ENCODE measurements at regions not wholly inside any gene's neighbourhood (a gene's known extent, or its start where the extent isn't known, plus 50 kb on each side); places are given as distances from the start of the nearest gene placed in this dataset.

DNA sequence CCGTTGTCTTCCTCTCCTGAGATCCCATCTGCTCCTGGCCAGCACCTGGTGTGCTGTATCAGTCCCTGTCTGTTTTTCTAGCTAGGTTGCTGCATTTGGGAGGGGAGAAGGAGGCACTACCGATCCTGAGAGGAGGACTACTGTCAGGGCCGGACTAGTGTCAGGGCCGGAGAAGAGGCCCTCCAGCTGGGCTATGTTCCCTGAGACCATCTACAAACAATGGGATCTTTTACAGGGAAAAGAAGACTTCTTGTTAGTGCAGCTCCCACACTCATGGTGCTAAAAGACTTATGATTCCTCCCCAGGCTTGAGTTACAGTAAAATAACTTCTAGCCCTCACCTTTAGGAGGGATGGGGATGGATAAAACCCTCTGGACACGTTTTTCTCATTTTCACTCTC, 141.0 kb upstream of the TNR start:
- H3K27ac ChIP-seq (ENCODE audit: low read depth, low read length): no peak overlapping the region
- ChIA-PET POLR2A (no interaction called here), CTCF (no interaction called here)
- no peak for DNase-seq (ENCODE audit: low read depth, low spot score)
- no peaks in the 10 kb centered on the region for H3K9me3 ChIP-seq (ENCODE audit: control insufficient read depth, insufficient read depth, low read length)
- TF ChIP-seq, protein P1, sequence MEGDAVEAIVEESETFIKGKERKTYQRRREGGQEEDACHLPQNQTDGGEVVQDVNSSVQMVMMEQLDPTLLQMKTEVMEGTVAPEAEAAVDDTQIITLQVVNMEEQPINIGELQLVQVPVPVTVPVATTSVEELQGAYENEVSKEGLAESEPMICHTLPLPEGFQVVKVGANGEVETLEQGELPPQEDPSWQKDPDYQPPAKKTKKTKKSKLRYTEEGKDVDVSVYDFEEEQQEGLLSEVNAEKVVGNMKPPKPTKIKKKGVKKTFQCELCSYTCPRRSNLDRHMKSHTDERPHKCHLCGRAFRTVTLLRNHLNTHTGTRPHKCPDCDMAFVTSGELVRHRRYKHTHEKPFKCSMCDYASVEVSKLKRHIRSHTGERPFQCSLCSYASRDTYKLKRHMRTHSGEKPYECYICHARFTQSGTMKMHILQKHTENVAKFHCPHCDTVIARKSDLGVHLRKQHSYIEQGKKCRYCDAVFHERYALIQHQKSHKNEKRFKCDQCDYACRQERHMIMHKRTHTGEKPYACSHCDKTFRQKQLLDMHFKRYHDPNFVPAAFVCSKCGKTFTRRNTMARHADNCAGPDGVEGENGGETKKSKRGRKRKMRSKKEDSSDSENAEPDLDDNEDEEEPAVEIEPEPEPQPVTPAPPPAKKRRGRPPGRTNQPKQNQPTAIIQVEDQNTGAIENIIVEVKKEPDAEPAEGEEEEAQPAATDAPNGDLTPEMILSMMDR (IDR thresholded peaks at IDR 0.05; ENCODE audit: low read depth, low read length): no peak
- H3K27me3 ChIP-seq (ENCODE audit: control insufficient read depth, insufficient read depth, low read length): no peaks in the 10 kb centered on the region
- no peak overlapping the region for H3K4me3 ChIP-seq (ENCODE audit: low read depth, low read length)

- Histone ChIP-seq H3K27me3 (ENCODE audit: control insufficient read depth, insufficient read depth, low read length) (no peaks in the 10 kb centered on the region), H3K27ac (ENCODE audit: low read depth, low read length) (no peak overlapping the region), H3K9me3 (ENCODE audit: control insufficient read depth, insufficient read depth, low read length) (no peaks in the 10 kb centered on the region; the same call in 1 of the 2 replicates), H3K4me3 (ENCODE audit: low read depth, low read length) (no peak overlapping the region)
- POLR2A ChIA-PET: no interaction called here
- TF ChIP-seq, protein P1 (IDR thresholded peaks at IDR 0.05; ENCODE audit: low read depth, low read length): no peak
- CTCF ChIA-PET: no interaction called here
- no peak for DNase-seq (ENCODE audit: low read depth, low spot score)
These were observed 138.8 kb upstream of the TNR start for GRCh38 chr1:175882192-175882591.

- no peaks in the 10 kb centered on the region for H3K27me3 ChIP-seq (ENCODE audit: control insufficient read depth, insufficient read depth, low read length)
- ChIA-PET POLR2A (no interaction called here), CTCF (no interaction called here)
- no peak overlapping the region for H3K27ac ChIP-seq (ENCODE audit: low read depth, low read length)
- TF ChIP-seq, protein P1 (IDR thresholded peaks at IDR 0.05; ENCODE audit: low read depth, low read length): no peak
- H3K9me3 ChIP-seq (ENCODE audit: control insufficient read depth, insufficient read depth, low read length): no peaks in the 10 kb centered on the region; the same call in 1 of the 2 replicates
- DNase-seq (ENCODE audit: low read depth, low spot score): no peak
- no peak overlapping the region for H3K4me3 ChIP-seq (ENCODE audit: low read depth, low read length)
These were observed 138.0 kb upstream of the TNR start for GRCh38 chr1:175881246-175881976.

DNA sequence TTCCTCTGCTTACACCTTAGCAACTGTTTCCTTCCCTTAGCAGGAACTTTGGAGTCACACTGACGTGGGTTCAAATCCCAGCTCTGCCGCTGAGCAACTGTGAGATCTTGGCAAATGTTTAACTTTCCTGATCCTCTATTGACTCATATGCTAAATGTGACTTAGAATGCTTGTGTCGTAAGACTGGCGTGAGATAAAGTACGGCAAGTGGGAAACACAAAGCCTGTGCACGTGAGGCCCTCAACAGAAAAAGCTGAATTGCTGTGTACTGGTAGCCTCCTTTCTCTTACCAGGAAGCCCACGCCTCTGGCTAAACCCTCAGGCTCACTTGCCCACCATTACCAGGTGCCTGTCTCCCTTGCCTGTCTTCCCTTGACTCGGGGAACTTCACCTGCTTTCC, 135.4 kb upstream of the TNR start:
- POLR2A ChIA-PET: no interaction called here
- CTCF ChIA-PET: interaction anchor here (1.4 kb wide), 2 partner anchors 10 kb away, joined by 4 to 9 read pairs; no protein-coding TSS in a partner anchor

More for the DNA sequence above, 135.4 kb upstream of the TNR start:
- H3K4me3 ChIP-seq (ENCODE audit: low read depth, low read length): no peak overlapping the region
- H3K27ac ChIP-seq (ENCODE audit: low read depth, low read length): no peak overlapping the region
- H3K9me3 ChIP-seq (ENCODE audit: control insufficient read depth, insufficient read depth, low read length): no peaks in the 10 kb centered on the region; the same call in 1 of the 2 replicates
- DNase-seq (ENCODE audit: low read depth, low spot score): no peak
- H3K27me3 ChIP-seq (ENCODE audit: control insufficient read depth, insufficient read depth, low read length): peaks cover 3% of the 10 kb centered on the region
- TF ChIP-seq, protein P1 (IDR thresholded peaks at IDR 0.05; ENCODE audit: low read depth, low read length): no peak

Data from AG04450 (cell line).